Kidney glomerular epithelial cell (primary cell): ENCODE measurements at regions not wholly inside any gene's neighbourhood (a gene's known extent, or its start where the extent isn't known, plus 50 kb on each side); places are given as distances from the start of the nearest gene placed in this dataset.
A peak's percentile ranks its signal among the peaks of the same experiment; 100 is the strongest.

Source experiments
- DNase-seq: peaks from one replicate; lab custom pipeline; 2025; lab: John Stamatoyannopoulos, UW

- DNase-seq = no peak
Observed at GRCh38 chr6:2562721-2563451, 187.8 kb downstream of the MYLK4 start.

GRCh38 chr6:2560917-2561698 lies 189.6 kb downstream of the MYLK4 start:
- no peak for DNase-seq

- no peak for DNase-seq
Observed at GRCh38 chr6:2560140-2560818, 190.4 kb downstream of the MYLK4 start.

GRCh38 chr6:2558861-2559801 lies 191.6 kb downstream of the MYLK4 start:
- DNase-seq = peak; percentile 90

- DNase-seq = peak; percentile 30
Observed at GRCh38 chr6:2558098-2558680, 192.5 kb downstream of the MYLK4 start.

- DNase-seq = no peak
Observed at GRCh38 chr6:2557181-2557720, 193.5 kb downstream of the MYLK4 start.

GRCh38 chr6:2556761-2557160 lies 194.0 kb downstream of the MYLK4 start:
- DNase-seq = peak; percentile 9

- no peak for DNase-seq
Observed at GRCh38 chr6:2554651-2555260, 196.0 kb downstream of the MYLK4 start.

GRCh38 chr6:2552526-2553154 lies 198.1 kb downstream of the MYLK4 start:
- no peak for DNase-seq

- no peak for DNase-seq
Observed at GRCh38 chr6:2551705-2552104, 199.0 kb downstream of the MYLK4 start.

- no peak for DNase-seq
Observed at GRCh38 chr6:2550247-2550646, 200.5 kb downstream of the MYLK4 start.

- DNase-seq = no peak
Observed at GRCh38 chr6:2549834-2550233, 200.9 kb downstream of the MYLK4 start.

- no peak for DNase-seq
Observed at GRCh38 chr6:2547355-2547754, 203.4 kb downstream of the MYLK4 start.

GRCh38 chr6:2546901-2547300 lies 203.8 kb downstream of the MYLK4 start:
- no peak for DNase-seq

GRCh38 chr6:2545383-2546038 lies 205.2 kb downstream of the MYLK4 start:
- DNase-seq = no peak

- DNase-seq = no peak
Observed at GRCh38 chr6:2543321-2543720, 207.4 kb downstream of the MYLK4 start.

- peak; percentile 74 for DNase-seq
Observed at GRCh38 chr6:2542858-2543218, 207.9 kb downstream of the MYLK4 start.

- no peak for DNase-seq
Observed at GRCh38 chr6:2542101-2542857, 208.4 kb downstream of the MYLK4 start.

GRCh38 chr6:2536451-2536850 lies 214.3 kb downstream of the MYLK4 start:
- no peak for DNase-seq
